Immature natural killer cell (primary cell): ENCODE measurements at regions not wholly inside any gene's neighbourhood (a gene's known extent, or its start where the extent isn't known, plus 50 kb on each side); places are given as distances from the start of the nearest gene placed in this dataset.
A peak's percentile ranks its signal among the peaks of the same experiment; 100 is the strongest.

Experiments used
- DNase-seq, 3 donors: peaks; one replicate each; pipeline ENCODE4 v3.0.0; 2022; ENCODE audit warnings: mixed read lengths in 1 of 3
- H3K27ac Mint-ChIP-seq, 6 donors: one replicate each; pipeline ENCODE4 v1.8.0; 2020; ENCODE audit warnings: mixed read lengths in 6 of 6, mild to moderate bottlenecking in 5 of 6, inconsistent platforms in 4 of 6, moderate library complexity in 3 of 6
- H3K27me3 Mint-ChIP-seq, 3 donors: one replicate each; pipeline ENCODE4 v1.8.0; 2020 to 2021; ENCODE audit warnings: low read depth in 3 of 3, mild to moderate bottlenecking in 3 of 3, mixed read lengths in 3 of 3, moderate library complexity in 3 of 3, inconsistent platforms in 1 of 3
- H3K36me3 Mint-ChIP-seq, 3 donors: one replicate each; pipeline ENCODE4 v1.8.0; 2020; ENCODE audit warnings: mixed read lengths in 3 of 3, inconsistent platforms in 2 of 3, mild to moderate bottlenecking in 2 of 3
- H3K4me1 Mint-ChIP-seq, 2 donors: one replicate each; pipeline ENCODE4 v1.8.0; 2020; ENCODE audit warnings: inconsistent platforms in 2 of 2, mild to moderate bottlenecking in 2 of 2, mixed read lengths in 2 of 2, moderate library complexity in 1 of 2
- H3K4me3 Mint-ChIP-seq, 5 donors: one replicate each; pipeline ENCODE4 v1.8.0; 2020; ENCODE audit warnings: mild to moderate bottlenecking in 5 of 5, mixed read lengths in 5 of 5, inconsistent platforms in 3 of 5, moderate library complexity in 3 of 5
- H3K9me3 Mint-ChIP-seq, 6 donors: one replicate each; pipeline ENCODE4 v1.8.0; 2020; ENCODE audit warnings: mild to moderate bottlenecking in 6 of 6, mixed read lengths in 6 of 6, inconsistent platforms in 4 of 6, moderate library complexity in 3 of 6

DNA sequence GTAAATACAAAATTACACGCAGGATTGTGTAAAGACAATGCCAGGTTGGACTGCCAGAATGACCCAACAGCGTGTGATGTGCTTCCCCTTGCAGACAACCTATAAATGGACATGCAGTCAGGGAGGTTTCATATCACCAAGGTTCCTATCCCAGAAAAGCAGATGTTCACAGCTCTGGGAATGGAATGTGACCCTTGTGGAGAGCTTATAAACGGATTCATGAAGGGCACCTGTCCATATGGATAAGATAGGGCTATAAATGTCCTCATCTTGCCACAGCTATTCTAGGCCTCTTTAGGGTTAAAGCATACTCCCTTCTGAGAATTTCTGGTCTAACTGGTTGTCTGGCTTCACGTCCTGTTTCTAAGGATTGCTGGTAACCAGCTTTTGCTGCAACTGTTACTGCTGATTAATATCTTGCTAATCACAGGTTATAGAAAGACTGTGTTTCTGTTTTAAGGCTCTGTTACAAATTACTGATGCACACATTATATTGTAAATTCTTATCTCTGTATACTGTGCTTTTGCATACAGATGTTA lies 285.4 kb upstream of the HSFY2 start:
- no peak overlapping the region for H3K27ac Mint-ChIP-seq
- DNase-seq = no peak
- H3K27me3 Mint-ChIP-seq = peaks cover 0 to 3% (median 0%) of the 10 kb centered on the region in 3 donors
- H3K36me3 Mint-ChIP-seq = no peaks in the 10 kb centered on the region
- no peaks in the 10 kb centered on the region for H3K9me3 Mint-ChIP-seq
- H3K4me3 Mint-ChIP-seq = no peak overlapping the region
- no peaks in the 10 kb centered on the region for H3K4me1 Mint-ChIP-seq

DNA sequence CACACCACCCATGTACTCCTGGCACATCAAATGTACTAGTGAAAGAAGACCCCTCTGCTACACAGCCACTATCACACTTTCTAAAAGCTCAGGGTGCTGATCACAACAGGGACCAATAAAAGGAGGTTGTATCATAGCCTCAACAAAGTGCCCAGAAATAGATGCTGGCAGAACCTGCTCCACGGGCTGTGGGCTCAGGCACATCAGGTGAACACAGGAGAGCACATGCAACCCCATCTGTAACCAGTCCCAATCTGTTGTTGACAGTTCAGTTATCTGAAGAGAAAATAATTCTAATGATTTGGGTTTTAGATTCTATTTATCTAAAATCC lies 282.6 kb upstream of the HSFY2 start:
- no peak overlapping the region for H3K4me3 Mint-ChIP-seq
- DNase-seq = no peak
- no peaks in the 10 kb centered on the region for H3K4me1 Mint-ChIP-seq
- H3K27ac Mint-ChIP-seq = no peak overlapping the region
- H3K27me3 Mint-ChIP-seq = peaks cover 0 to 3% (median 0%) of the 10 kb centered on the region in 3 donors
- H3K9me3 Mint-ChIP-seq = no peaks in the 10 kb centered on the region
- H3K36me3 Mint-ChIP-seq = no peaks in the 10 kb centered on the region

DNA sequence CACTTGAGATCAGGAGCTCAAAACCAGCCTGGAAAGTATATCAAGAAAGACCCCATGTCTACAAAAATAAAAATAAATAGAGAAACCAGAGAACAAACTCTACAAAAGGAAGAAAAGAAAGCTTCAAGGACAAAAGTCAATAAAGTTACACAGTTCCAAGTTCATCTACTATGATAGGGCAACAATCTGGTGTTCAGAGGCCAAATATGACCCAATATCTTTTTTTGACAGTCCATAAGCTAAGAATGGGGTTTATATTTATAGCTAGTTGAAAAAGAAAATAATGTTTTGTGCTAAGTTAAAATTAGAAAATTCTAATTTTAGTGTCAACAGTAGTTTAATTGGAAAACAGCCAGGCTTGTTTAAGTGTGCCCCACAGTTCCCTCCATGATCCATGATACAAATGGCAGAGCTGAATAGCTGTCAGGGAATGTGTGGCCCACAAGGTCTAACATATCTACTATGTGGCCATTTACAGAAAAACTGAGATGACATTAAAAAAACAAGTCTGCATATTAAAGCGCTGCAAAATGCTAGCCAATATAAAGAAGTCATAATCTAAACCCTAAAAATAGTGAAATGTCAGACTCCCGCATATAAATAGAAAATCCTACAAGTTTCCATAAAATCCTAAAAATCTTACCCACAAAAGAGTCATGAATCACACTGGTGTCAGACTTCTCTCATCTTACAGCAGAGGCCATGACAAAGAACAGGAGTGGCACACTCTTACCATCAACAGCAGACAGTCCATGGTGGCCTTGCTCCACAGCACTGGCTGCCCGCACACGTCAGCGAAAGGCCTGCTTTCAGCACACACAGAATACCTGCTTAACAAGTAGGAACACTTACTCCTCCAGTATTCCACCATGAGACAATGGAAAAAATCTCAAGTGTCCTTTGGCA lies 281.9 kb upstream of the HSFY2 start:
- Mint-ChIP-seq H3K4me3 (no peak overlapping the region), H3K27me3 (peaks cover 0 to 3% (median 0%) of the 10 kb centered on the region in 3 donors), H3K27ac (no peak overlapping the region), H3K9me3 (no peaks in the 10 kb centered on the region), H3K36me3 (no peaks in the 10 kb centered on the region), H3K4me1 (no peaks in the 10 kb centered on the region)
- no peak for DNase-seq

DNA sequence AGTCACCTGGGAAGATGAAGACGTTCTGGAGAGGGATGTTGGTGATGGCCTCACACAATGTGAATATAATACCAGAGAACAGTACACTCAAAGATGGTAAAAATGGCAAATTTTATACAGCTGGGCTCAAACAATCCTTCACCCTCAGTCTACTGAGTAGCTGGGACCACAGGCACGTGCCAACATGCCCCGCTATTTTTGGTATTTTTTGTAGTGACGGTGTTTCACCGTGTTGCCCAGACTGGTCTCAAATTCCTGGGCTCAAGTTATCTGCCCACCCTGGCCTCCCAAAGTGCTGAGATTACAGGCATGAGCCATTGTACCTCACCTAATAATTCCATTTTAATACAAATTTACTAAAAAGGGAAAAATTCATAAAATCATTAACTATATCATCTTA lies 280.3 kb upstream of the HSFY2 start:
- Mint-ChIP-seq H3K27ac (no peak overlapping the region), H3K4me3 (no peak overlapping the region), H3K27me3 (peaks cover 0 to 3% (median 0%) of the 10 kb centered on the region in 3 donors), H3K9me3 (no peaks in the 10 kb centered on the region), H3K4me1 (no peaks in the 10 kb centered on the region), H3K36me3 (no peaks in the 10 kb centered on the region)
- DNase-seq = no peak

DNA sequence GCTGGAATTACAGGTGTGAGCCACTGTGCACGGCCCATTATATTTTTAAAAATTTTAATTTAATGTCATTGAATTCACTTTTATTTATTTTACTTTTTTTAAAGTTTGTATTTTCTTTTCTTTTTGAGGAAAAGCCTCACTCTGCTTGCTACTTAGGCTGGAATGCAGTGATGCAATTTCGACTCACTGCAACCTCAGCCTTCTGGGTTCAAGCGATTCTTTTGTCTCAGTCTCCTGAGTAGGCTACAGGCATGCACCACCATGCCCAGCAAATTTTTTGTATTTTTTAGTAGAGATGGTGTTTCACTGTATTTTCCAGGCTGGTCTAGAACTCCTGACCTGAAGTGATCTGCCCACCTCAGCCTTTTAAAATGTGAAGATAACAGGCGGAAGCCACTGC lies 277.5 kb upstream of the HSFY2 start:
- H3K36me3 Mint-ChIP-seq = no peaks in the 10 kb centered on the region
- no peak for DNase-seq
- no peak overlapping the region for H3K4me3 Mint-ChIP-seq
- no peak overlapping the region for H3K27ac Mint-ChIP-seq
- no peaks in the 10 kb centered on the region for H3K9me3 Mint-ChIP-seq
- no peaks in the 10 kb centered on the region for H3K4me1 Mint-ChIP-seq
- H3K27me3 Mint-ChIP-seq = no peaks in the 10 kb centered on the region

DNA sequence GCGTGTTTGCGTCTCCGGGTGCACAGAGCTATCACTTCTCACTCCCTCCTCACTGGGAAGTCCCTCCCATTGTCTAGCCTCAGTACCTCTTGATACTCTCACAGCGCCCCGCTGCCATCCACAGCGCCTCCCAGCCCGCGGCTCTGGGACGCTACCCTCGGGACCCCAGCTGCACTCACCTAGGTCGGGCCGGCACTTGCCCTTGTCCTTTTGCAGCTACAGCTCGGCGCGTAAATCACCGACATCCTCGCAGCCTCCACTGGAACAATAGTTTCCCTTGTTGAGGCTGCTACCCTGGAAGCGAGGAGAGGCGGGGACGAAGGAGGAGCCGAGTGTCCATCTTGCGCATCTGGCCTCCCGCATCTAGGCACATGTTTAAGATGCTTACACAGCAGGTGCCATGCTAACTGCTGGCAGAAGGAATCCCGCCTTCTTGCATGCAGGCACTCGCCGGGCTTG lies 269.5 kb upstream of the HSFY2 start:
- H3K27ac Mint-ChIP-seq = no peak overlapping the region
- H3K4me3 Mint-ChIP-seq = no peak overlapping the region
- peaks cover 0 to 2% (median 0%) of the 10 kb centered on the region in 3 donors for H3K27me3 Mint-ChIP-seq
- H3K4me1 Mint-ChIP-seq = no peaks in the 10 kb centered on the region
- DNase-seq = no peak
- H3K36me3 Mint-ChIP-seq = peaks cover 0 to 10% (median 0%) of the 10 kb centered on the region in 3 donors
- H3K9me3 Mint-ChIP-seq = no peaks in the 10 kb centered on the region

DNA sequence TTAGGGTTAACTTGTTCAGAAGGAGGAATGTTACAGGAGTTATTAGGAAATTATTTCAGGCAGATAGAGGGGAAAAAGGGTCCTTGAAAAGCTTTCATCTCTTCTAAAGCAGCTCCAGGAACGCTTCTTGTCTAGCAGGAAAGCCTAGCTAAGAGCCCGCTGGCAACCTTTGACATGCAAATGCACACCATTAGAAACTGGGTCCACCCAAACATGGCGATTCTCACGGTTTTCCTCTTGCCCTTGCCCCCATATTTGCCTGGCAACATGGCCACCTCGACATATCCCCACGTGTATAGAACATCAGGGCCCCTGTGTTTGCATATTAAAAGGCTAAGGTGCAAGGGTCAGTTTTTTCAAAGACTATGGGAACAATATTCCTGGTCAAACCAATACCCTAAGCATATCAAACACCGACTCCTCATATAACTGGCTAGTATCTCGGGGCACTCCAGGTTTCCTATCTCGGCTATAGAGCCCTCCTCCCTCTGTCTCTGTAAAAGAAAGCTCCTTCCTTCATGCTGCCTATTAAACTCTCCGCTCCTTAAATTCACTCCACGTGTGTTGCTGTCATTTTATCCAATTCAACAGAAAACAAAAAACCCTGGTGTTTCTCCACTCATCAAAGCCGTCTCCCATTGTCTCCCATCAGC lies 268.9 kb upstream of the HSFY2 start:
- no peak overlapping the region for H3K27ac Mint-ChIP-seq

DNA sequence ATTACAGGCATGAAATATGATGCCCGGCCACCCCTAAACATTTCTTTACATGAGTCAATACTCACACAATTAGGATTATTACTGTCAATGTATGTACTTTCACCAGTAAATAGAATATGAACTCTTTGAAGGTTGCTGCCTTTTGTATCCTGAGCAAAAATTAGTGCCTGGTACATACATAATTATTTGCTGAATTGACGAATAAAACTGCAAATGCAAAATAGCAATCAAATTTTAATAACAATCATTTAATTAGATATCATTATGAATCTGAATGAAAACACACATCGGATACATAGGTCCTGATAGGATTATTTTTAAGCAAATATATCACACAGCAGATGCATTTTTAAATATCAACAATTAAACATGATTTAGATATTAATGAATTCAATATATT lies 253.1 kb upstream of the HSFY2 start:
- Mint-ChIP-seq H3K27me3 (no peaks in the 10 kb centered on the region), H3K27ac (no peak overlapping the region), H3K4me3 (no peak overlapping the region), H3K4me1 (no peaks in the 10 kb centered on the region), H3K36me3 (no peaks in the 10 kb centered on the region), H3K9me3 (no peaks in the 10 kb centered on the region)
- no peak for DNase-seq

More for the DNA sequence above, 268.9 kb upstream of the HSFY2 start:
- Mint-ChIP-seq H3K4me3 (no peak overlapping the region), H3K9me3 (no peaks in the 10 kb centered on the region), H3K36me3 (peaks cover 0 to 10% (median 0%) of the 10 kb centered on the region in 3 donors), H3K4me1 (no peaks in the 10 kb centered on the region), H3K27me3 (peaks cover 0 to 2% (median 0%) of the 10 kb centered on the region in 3 donors)
- DNase-seq = no peak

DNA sequence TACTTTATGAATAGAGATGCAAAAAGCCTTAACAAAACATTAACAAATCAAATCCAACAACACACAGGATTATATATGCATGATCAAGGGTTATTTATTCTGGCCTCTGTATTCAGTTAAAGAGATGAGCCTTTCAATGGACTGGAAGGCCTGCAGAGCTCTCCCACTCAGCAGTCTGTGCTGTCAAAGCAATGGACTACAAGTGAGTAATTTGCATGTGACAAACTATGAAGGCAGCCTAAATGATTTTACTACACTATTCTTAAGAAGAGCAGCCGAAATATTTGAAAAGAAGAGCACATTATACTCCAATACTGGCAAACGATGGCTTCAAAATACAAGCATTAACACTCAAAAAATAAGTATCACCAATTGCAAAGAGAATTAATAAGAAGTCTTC lies 250.4 kb upstream of the HSFY2 start:
- Mint-ChIP-seq H3K36me3 (no peaks in the 10 kb centered on the region), H3K27me3 (no peaks in the 10 kb centered on the region), H3K4me3 (no peak overlapping the region), H3K4me1 (no peaks in the 10 kb centered on the region), H3K9me3 (no peaks in the 10 kb centered on the region), H3K27ac (no peak overlapping the region)
- DNase-seq = no peak

DNA sequence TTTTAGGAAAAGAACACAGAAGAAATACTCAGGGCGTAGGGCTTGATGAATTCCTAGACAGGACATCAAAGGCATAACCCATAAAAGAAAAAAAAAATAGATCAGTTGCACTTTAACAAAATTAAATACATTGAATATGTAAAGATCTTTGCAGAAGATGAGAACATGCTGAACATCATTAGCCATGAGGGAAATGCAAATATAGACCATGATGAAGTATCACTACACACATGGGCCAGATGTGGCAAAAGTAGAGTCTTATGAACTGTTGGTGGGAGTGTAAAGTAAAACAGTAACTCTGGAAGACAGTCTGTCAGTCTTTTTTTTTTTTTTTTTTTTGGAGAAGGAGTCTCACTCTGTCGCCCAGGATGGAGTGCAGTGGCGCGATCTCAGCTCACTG lies 246.7 kb upstream of the HSFY2 start:
- H3K27ac Mint-ChIP-seq = no peak overlapping the region
- no peaks in the 10 kb centered on the region for H3K4me1 Mint-ChIP-seq
- H3K4me3 Mint-ChIP-seq = no peak overlapping the region
- no peaks in the 10 kb centered on the region for H3K9me3 Mint-ChIP-seq
- H3K36me3 Mint-ChIP-seq = no peaks in the 10 kb centered on the region
- H3K27me3 Mint-ChIP-seq = no peaks in the 10 kb centered on the region
- no peak for DNase-seq

DNA sequence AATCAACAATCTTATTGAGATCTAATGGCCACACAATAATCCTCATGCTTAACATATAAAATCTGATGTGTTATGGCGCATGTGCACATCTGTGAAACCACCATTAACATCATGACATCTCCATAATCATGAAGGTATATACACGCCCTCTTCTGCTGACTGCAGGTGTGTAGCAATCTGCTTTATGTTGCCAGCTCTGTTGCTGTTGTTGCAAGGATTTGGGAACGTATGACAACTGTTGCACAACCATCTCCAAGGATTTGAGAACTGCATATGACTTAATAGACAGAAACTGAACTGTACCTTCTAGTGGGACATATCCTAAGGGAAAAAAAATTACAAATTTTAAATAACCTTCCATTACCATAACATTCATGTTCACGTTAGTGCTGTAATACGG lies 243.5 kb upstream of the HSFY2 start:
- Mint-ChIP-seq H3K9me3 (no peaks in the 10 kb centered on the region), H3K36me3 (peaks cover 0 to 8% (median 0%) of the 10 kb centered on the region in 3 donors), H3K27ac (no peak overlapping the region), H3K27me3 (no peaks in the 10 kb centered on the region), H3K4me3 (no peak overlapping the region), H3K4me1 (no peaks in the 10 kb centered on the region)
- DNase-seq = no peak

DNA sequence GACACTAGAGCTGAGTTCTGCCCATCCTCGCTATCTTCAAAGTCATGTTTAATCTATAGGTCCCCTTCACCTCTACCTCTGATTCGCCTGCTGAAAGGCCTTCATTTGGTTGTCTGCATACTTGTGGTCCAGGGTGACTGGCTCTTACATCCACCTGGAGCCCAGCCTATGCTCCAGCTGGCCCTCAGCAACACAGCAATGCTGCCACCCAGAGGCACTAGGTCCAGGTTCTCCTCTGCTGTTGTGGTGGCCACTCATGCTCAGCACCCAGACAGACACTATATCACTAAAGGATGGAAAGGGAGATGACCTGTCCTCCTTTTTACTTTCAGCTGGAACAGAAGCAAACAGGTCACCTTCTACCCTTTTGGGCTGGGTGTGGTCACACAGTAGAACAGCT lies 242.3 kb upstream of the HSFY2 start:
- Mint-ChIP-seq H3K27ac (no peak overlapping the region), H3K9me3 (no peaks in the 10 kb centered on the region), H3K4me1 (no peaks in the 10 kb centered on the region), H3K36me3 (peaks cover 0 to 8% (median 0%) of the 10 kb centered on the region in 3 donors), H3K27me3 (no peaks in the 10 kb centered on the region), H3K4me3 (peak overlapping the region in 1 of 5 donors; percentile 46)
- no peak for DNase-seq

DNA sequence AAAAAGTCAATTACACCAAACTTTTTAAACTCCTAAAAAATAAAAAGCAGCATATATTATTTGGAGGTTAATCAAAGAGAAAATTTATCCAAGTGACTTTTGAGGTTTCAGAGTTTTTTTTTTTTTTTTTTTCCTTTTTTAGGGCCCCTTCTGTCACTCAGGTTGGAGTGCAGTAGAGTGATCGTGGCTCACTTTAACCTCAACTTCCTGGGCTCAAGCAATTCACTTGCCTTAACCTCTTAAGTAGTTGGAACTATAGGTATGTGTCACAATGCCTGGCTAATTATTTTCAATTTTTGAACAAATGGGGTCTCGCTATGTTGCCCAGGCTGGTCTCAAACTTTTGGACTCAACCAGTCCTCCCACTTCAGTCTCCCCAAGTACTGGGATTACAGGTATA lies 241.7 kb upstream of the HSFY2 start:
- Mint-ChIP-seq H3K27me3 (no peaks in the 10 kb centered on the region), H3K4me1 (no peaks in the 10 kb centered on the region), H3K27ac (no peak overlapping the region), H3K36me3 (peaks cover 0 to 8% (median 0%) of the 10 kb centered on the region in 3 donors), H3K9me3 (no peaks in the 10 kb centered on the region), H3K4me3 (no peak overlapping the region)
- DNase-seq = no peak

DNA sequence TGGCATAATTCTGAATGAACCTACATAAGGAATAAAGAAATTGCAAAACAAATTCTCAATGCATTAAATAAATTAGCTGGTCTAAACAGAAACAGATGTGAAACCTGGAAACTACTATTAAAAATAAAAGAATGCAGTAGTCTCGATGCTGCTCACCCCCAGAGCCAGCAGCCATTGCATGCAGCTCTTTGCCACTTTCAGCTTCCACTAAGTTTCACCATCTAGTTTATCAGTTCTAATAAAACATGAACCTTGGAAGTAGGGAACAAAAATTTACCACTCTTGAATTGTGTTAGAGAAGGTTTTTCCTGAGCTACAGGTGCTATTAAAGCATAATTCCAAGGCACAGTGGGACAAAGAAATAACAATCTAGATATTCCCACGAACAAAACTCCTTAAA lies 239.4 kb upstream of the HSFY2 start:
- Mint-ChIP-seq H3K4me3 (no peak overlapping the region), H3K27me3 (no peaks in the 10 kb centered on the region), H3K27ac (no peak overlapping the region), H3K4me1 (no peaks in the 10 kb centered on the region), H3K9me3 (no peaks in the 10 kb centered on the region), H3K36me3 (peaks cover 0 to 8% (median 0%) of the 10 kb centered on the region in 3 donors)
- no peak for DNase-seq
